ENCODE measurements at regions not wholly inside any gene's neighbourhood (a gene's known extent, or its start where the extent isn't known, plus 50 kb on each side); places are given as distances from the start of the nearest gene placed in this dataset.

DNA sequence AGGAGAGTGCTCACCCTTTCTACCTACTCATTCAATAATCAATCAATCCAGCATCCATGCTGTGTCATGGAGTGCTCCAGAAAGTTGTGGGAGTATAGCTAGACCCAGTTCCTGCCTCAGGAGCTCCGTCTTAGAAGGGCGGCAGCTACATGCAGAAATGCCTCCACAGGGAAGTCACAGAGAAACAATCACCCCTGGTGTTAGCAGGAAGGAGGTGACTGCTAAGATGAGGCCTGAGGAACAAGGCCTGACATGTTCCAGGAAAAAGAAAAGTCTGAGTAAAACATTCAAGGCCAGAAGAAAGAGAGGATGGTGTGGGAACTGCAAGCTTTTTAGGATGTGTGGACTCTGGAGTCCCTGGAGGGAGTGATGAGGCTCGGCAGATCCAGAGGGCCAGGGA, 142.5 kb upstream of the MAGI3 start:
- TF ChIP-seq, protein P1, sequence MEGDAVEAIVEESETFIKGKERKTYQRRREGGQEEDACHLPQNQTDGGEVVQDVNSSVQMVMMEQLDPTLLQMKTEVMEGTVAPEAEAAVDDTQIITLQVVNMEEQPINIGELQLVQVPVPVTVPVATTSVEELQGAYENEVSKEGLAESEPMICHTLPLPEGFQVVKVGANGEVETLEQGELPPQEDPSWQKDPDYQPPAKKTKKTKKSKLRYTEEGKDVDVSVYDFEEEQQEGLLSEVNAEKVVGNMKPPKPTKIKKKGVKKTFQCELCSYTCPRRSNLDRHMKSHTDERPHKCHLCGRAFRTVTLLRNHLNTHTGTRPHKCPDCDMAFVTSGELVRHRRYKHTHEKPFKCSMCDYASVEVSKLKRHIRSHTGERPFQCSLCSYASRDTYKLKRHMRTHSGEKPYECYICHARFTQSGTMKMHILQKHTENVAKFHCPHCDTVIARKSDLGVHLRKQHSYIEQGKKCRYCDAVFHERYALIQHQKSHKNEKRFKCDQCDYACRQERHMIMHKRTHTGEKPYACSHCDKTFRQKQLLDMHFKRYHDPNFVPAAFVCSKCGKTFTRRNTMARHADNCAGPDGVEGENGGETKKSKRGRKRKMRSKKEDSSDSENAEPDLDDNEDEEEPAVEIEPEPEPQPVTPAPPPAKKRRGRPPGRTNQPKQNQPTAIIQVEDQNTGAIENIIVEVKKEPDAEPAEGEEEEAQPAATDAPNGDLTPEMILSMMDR (IDR thresholded peaks at IDR 0.05), result no peak
- TF ChIP-seq POLR2AphosphoS5 (IDR thresholded peaks at IDR 0.05), result no peak

Measured in esophagus muscularis mucosa (tissue), 3 donors.